ENCODE measurements at regions not wholly inside any gene's neighbourhood (a gene's known extent, or its start where the extent isn't known, plus 50 kb on each side); places are given as distances from the start of the nearest gene placed in this dataset.

DNA sequence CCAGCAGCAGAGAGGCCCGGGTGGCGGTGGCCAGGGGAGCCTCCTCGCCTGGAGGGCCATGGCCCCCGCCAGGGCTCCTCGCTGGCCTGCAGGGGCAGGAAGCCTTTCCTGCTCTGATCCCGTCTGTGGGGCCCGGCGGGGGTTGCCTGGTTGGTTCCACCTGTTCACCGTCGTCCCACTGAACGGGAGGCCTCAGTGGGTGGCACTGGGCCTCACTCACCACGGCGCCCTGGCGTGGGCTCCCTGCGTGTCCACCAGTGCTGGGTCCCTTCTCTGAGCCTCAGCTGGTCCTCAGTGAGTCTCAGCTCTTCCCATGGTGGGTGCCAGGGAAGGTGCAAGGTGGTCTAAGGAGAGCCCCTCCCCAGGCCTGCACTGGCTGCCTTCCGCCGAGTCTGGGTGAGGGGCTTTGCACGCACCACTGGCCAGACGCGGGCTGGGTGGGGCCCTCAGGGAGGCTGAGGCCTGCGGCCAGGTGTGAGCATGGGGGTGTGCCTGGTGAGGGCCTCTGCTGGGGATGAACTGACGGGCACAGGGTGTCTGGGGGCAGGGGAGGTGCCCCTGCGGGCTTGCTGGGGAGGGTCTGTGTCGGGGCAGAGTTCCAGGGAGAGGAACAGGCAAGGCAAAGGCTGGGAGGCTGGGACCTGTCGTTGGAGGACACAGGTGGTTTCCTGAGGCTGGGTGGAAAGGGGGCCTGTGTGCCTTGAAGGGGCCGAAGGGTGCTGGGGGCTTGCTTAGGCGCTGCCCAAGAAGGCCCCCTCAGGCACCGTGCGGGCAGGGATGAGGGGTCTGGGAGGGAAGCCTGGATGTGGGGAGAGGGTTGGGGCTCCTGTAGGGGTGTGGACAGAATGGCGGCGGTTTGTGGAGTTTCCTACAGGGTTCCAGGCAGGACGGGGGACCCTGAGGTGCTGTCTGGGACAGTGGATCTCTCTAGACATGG is 339.8 kb downstream of the TMEM121 start:
- Mint-ChIP-seq H3K4me1 (peaks cover 57% of the 10 kb centered on the region), H3K27ac (peak overlapping the region; percentile 62), H3K9me3 (no peaks in the 10 kb centered on the region), H3K27me3 (peaks cover 33% of the 10 kb centered on the region), H3K4me3 (no peak overlapping the region), H3K36me3 (peaks cover 10% of the 10 kb centered on the region)
- DNase-seq: peak; percentile 19
- CTCF ChIA-PET: no interaction called here

DNA sequence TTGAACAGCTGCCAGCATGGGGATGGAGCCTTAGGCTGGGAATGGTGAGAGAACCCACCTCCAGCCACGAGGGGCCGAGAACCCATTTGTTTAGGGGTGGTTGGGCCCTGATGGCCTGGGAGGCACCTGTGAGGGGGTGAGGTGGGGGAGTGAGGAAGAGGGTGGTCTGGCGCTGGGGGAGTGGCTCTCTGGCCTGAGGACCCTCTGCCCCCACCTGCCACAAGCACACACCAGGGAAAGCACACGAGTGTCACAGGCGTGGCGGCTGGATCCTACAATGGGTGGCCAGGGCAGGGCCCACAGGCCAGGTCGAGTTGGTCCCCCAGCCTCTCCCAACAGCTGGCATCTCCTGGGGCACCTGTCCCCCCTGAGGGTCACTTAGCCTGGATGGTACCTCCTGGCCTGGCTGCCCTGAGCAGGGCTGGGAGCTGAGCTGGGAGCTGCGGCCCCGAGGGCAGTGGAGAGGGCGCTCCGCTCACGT is 340.5 kb downstream of the TMEM121 start:
- H3K4me1 Mint-ChIP-seq: peaks cover 50% of the 10 kb centered on the region
- CTCF ChIA-PET: no interaction called here
- H3K27ac Mint-ChIP-seq: no peak overlapping the region
- peaks cover 40% of the 10 kb centered on the region for H3K27me3 Mint-ChIP-seq
- H3K36me3 Mint-ChIP-seq: peaks cover 9% of the 10 kb centered on the region
- peak; percentile 3 for DNase-seq
- no peaks in the 10 kb centered on the region for H3K9me3 Mint-ChIP-seq
- no peak overlapping the region for H3K4me3 Mint-ChIP-seq

DNA sequence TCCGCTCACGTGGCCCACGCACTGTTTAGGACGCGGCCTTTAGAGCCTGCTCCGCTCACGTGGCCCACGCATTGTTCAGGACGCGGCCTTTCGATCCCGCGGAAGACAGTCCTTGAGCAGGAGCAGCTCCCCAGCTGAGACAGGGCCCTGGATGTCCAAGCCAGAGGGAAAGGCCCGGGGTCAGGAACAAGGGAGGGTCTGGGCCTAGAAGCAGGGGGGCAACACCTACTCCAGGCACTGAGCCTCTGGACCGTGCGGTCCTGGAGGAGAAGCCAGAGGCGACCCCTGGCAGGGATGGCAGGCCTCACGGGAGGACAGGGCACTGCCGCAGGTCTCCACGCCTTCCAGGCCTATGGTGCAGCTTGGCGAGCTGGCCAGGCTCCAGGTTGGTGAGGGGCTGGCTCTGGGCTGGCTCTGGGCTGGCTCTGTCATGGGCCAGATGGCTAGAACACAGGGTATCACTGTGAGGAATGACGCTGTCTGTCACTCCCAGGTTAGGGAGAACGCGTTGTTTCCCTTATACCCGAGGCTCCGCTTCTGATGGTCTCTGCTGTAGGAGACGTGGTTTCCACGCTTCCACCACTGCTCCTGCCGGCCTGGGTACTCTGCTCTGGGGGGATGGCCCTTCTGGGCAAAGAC is 341.7 kb downstream of the TMEM121 start:
- no peaks in the 10 kb centered on the region for H3K9me3 Mint-ChIP-seq
- peaks cover 48% of the 10 kb centered on the region for H3K27me3 Mint-ChIP-seq
- peak overlapping the region; percentile 15 for H3K27ac Mint-ChIP-seq
- CTCF ChIA-PET: no interaction called here
- H3K36me3 Mint-ChIP-seq: peaks cover 2% of the 10 kb centered on the region
- H3K4me1 Mint-ChIP-seq: peaks cover 38% of the 10 kb centered on the region
- no peak overlapping the region for H3K4me3 Mint-ChIP-seq
- DNase-seq: peak; percentile 8

GRCh38 chr14:105871590-105871989 is 345.2 kb downstream of the TMEM121 start:
- Mint-ChIP-seq H3K4me1 (peaks cover 12% of the 10 kb centered on the region), H3K36me3 (peaks cover 1% of the 10 kb centered on the region), H3K27ac (no peak overlapping the region), H3K27me3 (peaks cover 68% of the 10 kb centered on the region), H3K4me3 (no peak overlapping the region), H3K9me3 (no peaks in the 10 kb centered on the region)
- CTCF ChIA-PET: no interaction called here
- no peak for DNase-seq

GRCh38 chr14:105873870-105874512 is 347.6 kb downstream of the TMEM121 start:
- no peaks in the 10 kb centered on the region for H3K9me3 Mint-ChIP-seq
- H3K4me1 Mint-ChIP-seq: peaks cover 5% of the 10 kb centered on the region
- CTCF ChIA-PET: no interaction called here
- H3K4me3 Mint-ChIP-seq: no peak overlapping the region
- no peak for DNase-seq
- H3K27ac Mint-ChIP-seq: no peak overlapping the region
- peaks cover 1% of the 10 kb centered on the region for H3K36me3 Mint-ChIP-seq
- H3K27me3 Mint-ChIP-seq: peaks cover 84% of the 10 kb centered on the region

DNA sequence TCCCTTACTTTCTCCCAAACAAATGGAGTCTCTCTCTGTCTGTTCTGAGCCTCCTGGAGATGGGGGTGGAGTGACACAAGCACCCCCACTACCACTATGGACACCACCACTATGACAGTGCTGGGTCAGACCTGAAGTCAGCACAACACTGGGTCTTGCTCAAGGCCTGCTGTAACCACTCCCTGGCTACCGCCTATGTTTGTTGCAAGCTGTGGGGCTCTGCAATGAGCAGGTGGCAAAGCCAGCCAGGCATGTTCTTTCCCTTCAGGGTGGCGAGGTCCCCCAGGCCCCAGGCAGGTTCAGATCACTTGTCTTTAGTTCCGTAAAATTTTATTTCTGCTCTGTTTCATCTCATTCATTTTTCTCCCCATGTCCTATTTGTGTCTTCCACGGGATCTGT is 349.8 kb downstream of the TMEM121 start:
- H3K9me3 Mint-ChIP-seq: no peaks in the 10 kb centered on the region

GRCh38 chr14:105876829-105877228 is 350.4 kb downstream of the TMEM121 start:
- CTCF ChIA-PET: no interaction called here
- Mint-ChIP-seq H3K9me3 (no peaks in the 10 kb centered on the region), H3K27me3 (peaks cover 99% of the 10 kb centered on the region), H3K4me3 (no peak overlapping the region), H3K27ac (no peak overlapping the region), H3K36me3 (no peaks in the 10 kb centered on the region), H3K4me1 (peaks cover 12% of the 10 kb centered on the region)
- DNase-seq: no peak

More for the DNA sequence above, 349.8 kb downstream of the TMEM121 start:
- CTCF ChIA-PET: no interaction called here
- peaks cover 12% of the 10 kb centered on the region for H3K4me1 Mint-ChIP-seq
- H3K4me3 Mint-ChIP-seq: no peak overlapping the region
- DNase-seq: no peak
- H3K27ac Mint-ChIP-seq: no peak overlapping the region
- peaks cover under 1% of the 10 kb centered on the region for H3K36me3 Mint-ChIP-seq
- peaks cover 99% of the 10 kb centered on the region for H3K27me3 Mint-ChIP-seq

GRCh38 chr14:105877645-105878044 is 351.3 kb downstream of the TMEM121 start:
- CTCF ChIA-PET: no interaction called here
- Mint-ChIP-seq H3K36me3 (no peaks in the 10 kb centered on the region), H3K27me3 (peaks cover 99% of the 10 kb centered on the region), H3K4me1 (peaks cover 12% of the 10 kb centered on the region), H3K9me3 (no peaks in the 10 kb centered on the region), H3K27ac (no peak overlapping the region), H3K4me3 (no peak overlapping the region)
- peak; percentile 18 for DNase-seq

- Mint-ChIP-seq H3K9me3 (no peaks in the 10 kb centered on the region), H3K36me3 (no peaks in the 10 kb centered on the region), H3K27ac (no peak overlapping the region), H3K4me1 (peaks cover 12% of the 10 kb centered on the region), H3K4me3 (no peak overlapping the region), H3K27me3 (peaks cover 99% of the 10 kb centered on the region)
- DNase-seq: peak; percentile 12
- CTCF ChIA-PET: interaction anchor here (0.7 kb wide), 1 partner anchor 66 kb away, joined by 3 read pairs; no protein-coding TSS in a partner anchor
Measured at GRCh38 chr14:105878125-105878524, 351.7 kb downstream of the TMEM121 start.

GRCh38 chr14:105878554-105878953 is 352.2 kb downstream of the TMEM121 start:
- CTCF ChIA-PET: interaction anchor here (0.7 kb wide), 1 partner anchor 66 kb away, joined by 3 read pairs; no protein-coding TSS in a partner anchor
- Mint-ChIP-seq H3K9me3 (no peaks in the 10 kb centered on the region), H3K27me3 (peaks cover 99% of the 10 kb centered on the region), H3K4me3 (no peak overlapping the region), H3K4me1 (peaks cover 12% of the 10 kb centered on the region), H3K36me3 (no peaks in the 10 kb centered on the region), H3K27ac (no peak overlapping the region)
- no peak for DNase-seq

DNA sequence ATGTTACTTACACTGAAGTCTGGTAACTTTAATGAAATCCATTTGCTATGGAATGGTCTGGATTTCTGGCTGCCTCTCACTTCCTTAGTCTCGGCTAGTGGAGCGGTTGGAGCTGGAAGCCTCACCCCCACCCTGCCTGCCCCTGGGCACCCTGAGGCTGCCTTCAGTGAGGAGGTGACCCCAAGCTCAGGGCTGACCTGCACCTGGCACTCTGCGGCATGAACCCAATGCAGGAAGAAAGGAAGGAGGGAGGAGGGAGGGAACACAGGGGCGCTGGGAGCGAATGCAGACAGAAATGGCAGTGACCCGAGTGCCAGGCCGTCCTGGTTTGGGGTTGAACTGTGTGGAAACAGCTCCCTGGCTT is 353.1 kb downstream of the TMEM121 start:
- no peak overlapping the region for H3K27ac Mint-ChIP-seq
- H3K36me3 Mint-ChIP-seq: no peaks in the 10 kb centered on the region
- H3K9me3 Mint-ChIP-seq: no peaks in the 10 kb centered on the region
- CTCF ChIA-PET: no interaction called here
- peak overlapping the region; percentile 38 for H3K4me3 Mint-ChIP-seq
- H3K4me1 Mint-ChIP-seq: peaks cover 12% of the 10 kb centered on the region
- DNase-seq: no peak
- H3K27me3 Mint-ChIP-seq: peaks cover 100% of the 10 kb centered on the region

DNA sequence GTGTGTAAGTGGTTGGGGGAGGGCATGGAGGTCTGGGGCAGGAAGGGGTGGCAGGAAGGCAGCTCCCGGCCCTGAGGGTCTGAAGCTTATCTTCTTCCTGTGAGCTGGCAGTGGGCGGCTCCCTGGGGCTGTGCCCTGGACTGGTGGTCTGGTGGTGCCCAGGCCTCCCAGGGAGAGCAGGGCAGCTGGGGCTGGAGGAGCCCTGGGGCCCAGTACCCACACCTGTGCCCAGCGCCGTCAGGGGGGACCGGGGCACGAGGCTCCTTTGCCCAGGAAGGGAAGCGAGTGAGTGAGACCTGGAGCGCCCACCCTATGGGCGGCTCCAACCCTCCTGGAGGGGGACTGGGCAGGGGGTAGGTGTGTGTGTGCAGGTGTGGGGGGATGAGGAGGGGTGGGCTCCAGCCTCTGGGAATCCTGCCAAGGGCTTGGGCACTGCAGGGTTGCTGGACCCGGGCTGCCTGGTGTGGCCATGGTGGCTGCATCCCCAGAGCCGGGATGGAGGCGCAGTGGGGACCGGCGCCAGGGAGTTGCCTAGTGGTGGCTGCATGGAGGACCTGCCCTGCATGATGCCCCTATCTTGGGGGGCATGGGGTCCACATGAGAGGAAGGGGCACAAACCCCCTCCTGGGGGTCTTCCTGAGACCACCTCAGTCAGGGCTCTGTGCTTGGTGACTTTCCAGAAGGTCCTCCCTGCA is 353.6 kb downstream of the TMEM121 start:
- peak; percentile 41 for DNase-seq
- CTCF ChIA-PET: no interaction called here
- Mint-ChIP-seq H3K4me3 (peak overlapping the region; percentile 38), H3K9me3 (no peaks in the 10 kb centered on the region), H3K27me3 (peaks cover 100% of the 10 kb centered on the region), H3K4me1 (peaks cover 12% of the 10 kb centered on the region), H3K27ac (no peak overlapping the region), H3K36me3 (no peaks in the 10 kb centered on the region)

DNA sequence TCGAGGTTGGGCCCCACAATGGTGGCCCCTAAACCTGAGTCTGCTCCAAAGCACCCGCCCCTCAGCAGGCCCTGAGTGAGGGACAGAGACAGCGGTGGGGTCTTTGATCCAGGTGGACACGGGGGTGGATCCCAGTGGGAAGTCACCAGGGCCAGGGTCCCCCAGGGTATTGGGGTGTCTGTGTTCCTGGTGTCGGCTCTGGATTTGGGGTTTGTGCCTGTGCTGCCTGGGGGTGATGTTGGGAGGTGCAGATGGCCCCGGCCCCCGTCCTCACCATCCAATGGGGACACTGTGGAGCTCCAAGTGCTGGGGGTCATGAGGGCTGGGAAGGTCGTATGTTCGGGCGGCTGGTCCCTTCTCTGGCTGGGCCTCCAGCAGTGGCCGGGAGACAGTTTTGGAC is 354.2 kb downstream of the TMEM121 start:
- Mint-ChIP-seq H3K36me3 (no peaks in the 10 kb centered on the region), H3K4me1 (peaks cover 12% of the 10 kb centered on the region), H3K27me3 (peaks cover 100% of the 10 kb centered on the region), H3K4me3 (peak overlapping the region; percentile 26), H3K27ac (no peak overlapping the region), H3K9me3 (no peaks in the 10 kb centered on the region)
- peak; percentile 18 for DNase-seq
- CTCF ChIA-PET: no interaction called here
